Epithelial cell of proximal tubule (primary cell): ENCODE measurements at regions not wholly inside any gene's neighbourhood (a gene's known extent, or its start where the extent isn't known, plus 50 kb on each side); places are given as distances from the start of the nearest gene placed in this dataset.

Experiments
- DNase-seq: peaks from one replicate; pipeline ENCODE4 v3.0.0-alpha.2; 2011; ENCODE audit warnings: low read depth
- H3K4me3 ChIP-seq: 2 replicates; pipeline ENCODE4 v1.5.1; 2011; ENCODE audit warnings: low read depth, mild to moderate bottlenecking, low read length
- CTCF ChIP-seq: conservative IDR thresholded peaks from 2 replicates; pipeline ENCODE4 v1.5.1; 2012; ENCODE audit warnings: low read depth, mild to moderate bottlenecking, low read length

- TF ChIP-seq CTCF = no peak
- no peak overlapping the region for H3K4me3 ChIP-seq
- DNase-seq = no peak
Observed at GRCh38 chr4:151865744-151866591, 105.2 kb upstream of the GATB start.

- DNase-seq = no peak
- H3K4me3 ChIP-seq = no peak overlapping the region
- no peak for TF ChIP-seq CTCF
Observed at GRCh38 chr4:151865312-151865711, 104.5 kb upstream of the GATB start.

GRCh38 chr4:151864068-151864467 lies 103.3 kb upstream of the GATB start:
- no peak for TF ChIP-seq CTCF
- H3K4me3 ChIP-seq = no peak overlapping the region

GRCh38 chr4:151862766-151863165 lies 102.0 kb upstream of the GATB start:
- no peak for TF ChIP-seq CTCF
- DNase-seq = no peak
- H3K4me3 ChIP-seq = no peak overlapping the region

More at GRCh38 chr4:151864068-151864467, 103.3 kb upstream of the GATB start:
- no peak for DNase-seq

- no peak for TF ChIP-seq CTCF
- no peak overlapping the region for H3K4me3 ChIP-seq
- no peak for DNase-seq
Observed at GRCh38 chr4:151860561-151861093, 99.8 kb upstream of the GATB start.

GRCh38 chr4:151859641-151860040 lies 98.8 kb upstream of the GATB start:
- TF ChIP-seq CTCF = no peak
- DNase-seq = no peak

GRCh38 chr4:151858356-151858755 lies 97.5 kb upstream of the GATB start:
- no peak for TF ChIP-seq CTCF
- no peak for DNase-seq
- H3K4me3 ChIP-seq = no peak overlapping the region

More at GRCh38 chr4:151859641-151860040, 98.8 kb upstream of the GATB start:
- H3K4me3 ChIP-seq = no peak overlapping the region
